HG03520 (cell line): ENCODE measurements at regions not wholly inside any gene's neighbourhood (a gene's known extent, or its start where the extent isn't known, plus 50 kb on each side); places are given as distances from the start of the nearest gene placed in this dataset.

Source experiments
- ATAC-seq: cut with Tn5 transposase; IDR thresholded peaks from one replicate; pipeline ENCODE4 v1.9.1; 2021; ENCODE audit warnings: mild to moderate bottlenecking, moderate library complexity; ENCODE audit not compliant: unreplicated experiment

- ATAC-seq = no peak
These were observed 299.9 kb downstream of the AHR start for GRCh38 chr7:17598305-17598704.

DNA sequence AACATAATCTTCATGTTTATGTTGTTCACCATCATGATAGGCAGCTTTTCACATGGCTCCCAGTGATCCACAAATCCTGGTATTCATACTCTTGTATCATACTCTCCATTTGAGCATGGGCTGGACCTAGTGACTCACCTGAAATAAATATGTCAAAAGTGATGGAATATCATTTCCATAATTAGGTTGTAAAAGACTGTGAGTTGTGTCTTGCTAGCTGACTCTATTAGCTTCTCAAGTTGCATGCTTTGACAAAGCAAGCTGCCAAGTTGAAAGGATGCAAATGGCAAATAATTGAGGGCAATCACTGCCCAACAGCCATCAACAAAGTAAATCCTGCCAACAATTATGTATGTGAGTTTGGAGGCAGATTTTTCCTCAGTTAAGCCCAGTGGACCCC is 300.4 kb downstream of the AHR start:
- ATAC-seq = no peak

DNA sequence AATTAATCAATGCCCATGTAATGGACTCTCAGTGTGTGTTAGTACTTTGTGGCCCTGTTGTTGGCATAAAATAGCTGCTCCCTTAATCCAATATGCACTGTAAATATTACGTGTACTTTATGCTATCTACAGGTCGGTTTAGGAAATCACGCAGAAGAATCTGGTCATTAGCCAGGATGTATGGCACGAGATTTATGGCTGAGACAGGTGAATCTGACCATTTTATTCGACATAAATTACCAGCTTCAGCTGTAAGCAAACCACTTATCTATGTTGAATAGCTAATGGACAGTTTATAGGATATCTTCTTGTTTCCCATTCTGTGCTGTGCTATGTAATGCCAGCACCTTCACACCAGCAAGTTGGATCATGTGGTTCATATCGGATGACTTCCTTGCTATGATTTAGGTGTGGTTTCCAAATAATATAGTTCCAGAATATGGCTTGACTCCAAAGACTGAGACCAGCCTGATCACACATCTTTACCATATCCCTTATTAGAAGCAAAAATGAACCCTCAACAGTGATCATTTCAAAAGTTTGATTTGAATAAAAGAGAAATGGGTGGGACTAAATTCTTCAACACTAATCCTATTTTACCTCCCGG is 301.4 kb downstream of the AHR start:
- no peak for ATAC-seq

DNA sequence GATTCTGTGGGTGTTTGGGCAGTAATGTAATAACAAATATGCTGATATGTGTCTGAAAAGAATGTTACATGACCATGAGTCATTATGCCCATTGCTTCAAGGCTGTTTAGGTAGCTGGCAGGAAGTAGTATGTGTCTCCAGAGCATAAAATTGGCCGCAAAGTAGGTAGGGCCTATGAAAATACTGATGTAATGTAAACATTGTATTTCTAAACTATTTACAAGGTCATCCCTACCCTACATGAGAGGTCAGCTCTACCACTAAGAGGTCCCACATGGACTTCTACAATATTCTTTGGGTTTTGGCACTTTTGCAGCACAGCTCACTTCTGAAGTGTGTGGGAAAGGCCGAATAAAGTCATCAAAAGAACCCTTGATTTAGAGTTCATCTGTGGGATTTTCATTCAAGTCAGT is 301.9 kb downstream of the AHR start:
- ATAC-seq = no peak

GRCh38 chr7:17601921-17602320 is 303.5 kb downstream of the AHR start:
- ATAC-seq = no peak

DNA sequence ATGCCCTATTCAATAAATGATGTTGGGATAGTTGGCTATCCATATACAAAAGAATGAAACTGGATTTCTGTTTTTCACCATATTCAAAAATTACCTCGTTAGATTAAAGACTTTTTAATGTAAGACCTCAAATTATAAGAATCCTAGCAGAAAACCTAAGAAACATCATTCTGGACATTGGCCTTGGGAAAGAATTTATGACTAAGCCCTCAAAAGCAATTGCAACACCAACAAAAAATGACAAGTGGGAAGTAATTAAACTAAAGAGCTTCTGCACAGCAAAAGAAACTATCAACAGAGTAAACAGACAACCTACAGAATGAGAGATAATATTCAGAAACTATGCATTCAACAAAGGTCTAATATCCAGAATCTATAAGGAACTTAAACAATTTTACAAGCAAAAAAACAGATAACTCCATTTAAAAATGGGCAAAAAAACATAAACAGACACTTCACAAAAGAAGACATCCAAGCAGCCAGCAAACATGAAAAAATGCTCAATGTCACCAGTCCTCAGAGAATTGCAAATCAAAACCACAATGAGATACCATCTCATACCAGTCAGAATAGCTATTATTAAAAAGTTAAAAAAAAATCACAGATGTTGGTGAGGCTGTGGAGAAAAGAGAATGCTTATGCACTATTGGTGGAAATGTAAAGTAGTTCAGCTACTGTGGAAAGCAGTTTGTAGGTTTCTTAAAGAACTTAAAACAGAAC is 309.8 kb downstream of the AHR start:
- ATAC-seq = no peak

- ATAC-seq = no peak
These were observed 313.2 kb downstream of the AHR start for GRCh38 chr7:17611611-17612010.

GRCh38 chr7:17613338-17614041 is 315.0 kb downstream of the AHR start:
- ATAC-seq = no peak

- no peak for ATAC-seq
These were observed 318.9 kb downstream of the AHR start for GRCh38 chr7:17617380-17617779.

- no peak for ATAC-seq
These were observed 319.6 kb downstream of the AHR start for GRCh38 chr7:17617857-17618651.

DNA sequence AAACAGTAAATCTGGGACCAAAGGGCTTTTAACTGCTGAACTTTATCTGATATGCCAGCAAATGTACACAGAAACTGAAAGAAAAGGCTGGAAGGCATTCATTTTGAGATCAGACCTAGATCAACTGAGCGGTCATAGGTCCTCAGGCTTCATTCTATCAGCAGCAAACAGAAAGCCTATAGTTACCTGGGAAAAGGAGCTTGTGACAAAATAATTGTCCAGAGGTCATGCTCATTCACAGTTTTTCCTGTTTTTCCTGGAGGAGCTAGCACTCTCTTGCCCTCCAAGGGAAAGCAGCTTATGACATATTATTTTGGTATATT is 320.2 kb downstream of the AHR start:
- ATAC-seq = no peak

- ATAC-seq = no peak
These were observed 320.9 kb downstream of the AHR start for GRCh38 chr7:17619196-17619818.

GRCh38 chr7:17620566-17620965 is 319.7 kb downstream of the SNX13 start:
- ATAC-seq = no peak

- no peak for ATAC-seq
These were observed 317.8 kb downstream of the SNX13 start for GRCh38 chr7:17622451-17622850.

DNA sequence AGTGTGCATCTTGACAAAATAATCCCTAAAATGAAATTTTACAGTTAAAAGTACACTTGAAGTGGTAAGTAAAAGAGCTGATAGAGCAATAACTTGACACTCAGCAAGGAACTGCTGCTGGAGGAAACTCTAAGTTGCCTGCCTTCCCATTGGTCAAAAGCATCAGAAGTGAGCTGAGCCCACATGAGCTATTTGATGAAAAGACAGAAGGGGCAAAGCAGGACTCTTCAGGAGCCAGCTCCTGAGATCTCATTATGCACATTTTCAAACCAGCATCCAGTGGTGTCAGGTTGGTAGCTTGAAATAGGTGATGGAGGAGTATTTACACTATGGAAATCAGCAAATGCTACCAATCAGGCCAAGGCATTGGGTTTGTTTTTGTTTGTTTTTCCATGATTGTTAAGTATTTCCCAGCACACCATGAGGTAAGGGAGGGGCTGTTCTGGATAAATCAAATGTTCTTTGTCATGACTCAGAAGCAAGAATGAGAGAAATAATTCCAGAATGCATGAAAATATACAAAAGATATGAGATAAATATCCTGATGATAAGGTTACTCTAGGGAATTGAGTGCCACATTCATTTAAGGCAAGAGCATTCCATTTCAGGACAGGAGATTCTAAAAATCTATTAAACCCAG is 316.6 kb downstream of the SNX13 start:
- no peak for ATAC-seq

DNA sequence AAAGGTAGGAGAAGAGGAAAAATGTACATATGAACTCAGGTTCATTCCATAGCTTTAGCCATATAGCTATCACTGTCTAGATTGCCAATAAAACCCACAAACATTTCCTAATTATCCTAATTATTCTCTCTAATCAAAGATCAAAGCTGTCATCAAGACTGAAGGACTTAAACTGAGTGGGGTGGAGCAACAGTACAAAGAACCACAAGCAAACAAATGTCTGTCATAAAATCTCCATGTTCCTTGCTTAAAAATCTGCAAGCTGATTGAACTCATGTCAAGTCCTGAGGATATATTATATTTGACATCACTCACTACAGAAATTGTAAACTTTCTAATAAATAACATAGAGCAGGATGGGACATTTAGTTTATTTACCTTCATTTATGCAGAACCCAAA is 315.9 kb downstream of the SNX13 start:
- ATAC-seq = no peak

DNA sequence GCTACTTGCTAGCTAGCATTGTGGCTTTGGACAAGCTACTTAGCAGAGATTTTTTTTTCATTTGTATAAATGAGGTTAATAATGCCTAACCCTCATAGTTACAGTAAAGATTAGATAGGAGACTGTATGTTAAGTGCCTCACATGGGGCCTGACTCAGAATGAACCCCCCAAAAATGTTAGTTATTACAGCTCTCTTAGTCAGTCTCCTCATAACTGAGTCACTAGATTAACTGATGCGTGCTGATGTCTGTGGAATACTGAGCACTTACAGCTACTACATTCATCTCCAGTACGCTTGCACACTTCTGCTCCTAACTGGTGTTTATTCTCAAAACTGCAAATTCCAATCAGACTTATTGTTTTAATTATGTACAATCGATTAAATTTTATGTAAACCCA is 315.3 kb downstream of the SNX13 start:
- ATAC-seq = no peak

DNA sequence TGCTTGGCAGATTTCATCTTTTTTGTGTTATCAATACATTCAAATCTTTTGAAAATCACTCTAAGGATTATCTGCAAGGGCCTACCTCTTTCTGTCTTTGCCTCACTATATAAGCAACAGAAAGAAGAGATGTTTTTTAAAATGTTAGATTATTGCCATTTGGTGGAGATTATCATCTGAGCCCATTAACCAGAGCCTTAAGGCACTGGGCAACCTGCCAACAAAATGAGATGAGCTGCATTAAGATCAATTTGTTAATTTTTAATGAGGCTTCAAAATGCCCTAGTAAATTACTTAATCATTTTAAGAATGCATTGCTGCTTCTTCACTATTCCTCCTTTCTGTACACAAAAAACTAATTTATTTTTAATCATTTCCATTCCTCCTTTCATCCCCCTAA is 314.1 kb downstream of the SNX13 start:
- no peak for ATAC-seq

DNA sequence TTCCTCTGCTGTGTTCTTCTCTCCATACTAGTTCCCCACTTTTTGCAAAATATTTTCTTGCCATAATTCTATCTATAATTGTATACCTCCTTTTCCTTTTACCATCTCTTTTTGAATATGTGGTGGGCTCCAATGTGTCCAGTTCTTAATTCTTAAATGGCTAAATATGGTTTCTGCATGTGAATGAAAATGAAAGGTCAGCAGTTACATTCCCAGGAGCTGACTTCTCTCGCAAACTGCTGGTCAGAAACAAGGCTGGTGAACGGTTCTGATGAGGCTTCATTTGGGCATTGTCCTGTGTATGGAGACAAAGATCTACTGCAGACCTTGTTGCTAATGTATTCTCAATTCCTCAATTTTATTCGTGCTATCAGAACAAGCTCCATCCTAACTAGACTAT is 309.2 kb downstream of the SNX13 start:
- ATAC-seq = no peak

DNA sequence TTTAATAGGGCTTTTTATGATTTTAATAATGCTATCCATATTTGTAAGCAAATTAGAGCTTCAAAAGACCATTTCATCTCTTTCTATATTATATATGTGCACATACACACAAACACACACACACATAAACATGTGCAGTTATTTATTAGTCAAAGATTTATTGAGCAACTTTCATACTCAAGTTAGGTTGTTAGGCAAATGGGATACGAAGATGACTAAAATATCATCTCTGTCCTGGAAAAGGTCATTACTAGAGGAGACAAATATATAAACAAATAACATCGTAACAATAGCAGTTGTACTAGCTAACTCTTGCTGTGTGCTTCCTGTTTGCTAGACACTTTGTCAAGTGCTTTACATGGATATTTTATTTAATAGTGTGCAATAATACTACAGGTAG is 307.9 kb downstream of the SNX13 start:
- no peak for ATAC-seq

GRCh38 chr7:17633067-17633466 is 307.2 kb downstream of the SNX13 start:
- no peak for ATAC-seq
